Activated CD4-positive, alpha-beta T cell treated with anti-CD3 and anti-CD28 coated beads, Interleukin-2, Interleukin-4, amounts not matched to agents 100 ng/mL and 50 ng/mL, durations not matched to agents 16 hours and 8 hours (primary cell): ENCODE measurements at regions not wholly inside any gene's neighbourhood (a gene's known extent, or its start where the extent isn't known, plus 50 kb on each side); places are given as distances from the start of the nearest gene placed in this dataset.

ENCODE experiments used
- DNase-seq: peaks from one replicate; pipeline ENCODE4 v3.0.0-alpha.2; 2020; ENCODE audit warnings: low spot score

DNA sequence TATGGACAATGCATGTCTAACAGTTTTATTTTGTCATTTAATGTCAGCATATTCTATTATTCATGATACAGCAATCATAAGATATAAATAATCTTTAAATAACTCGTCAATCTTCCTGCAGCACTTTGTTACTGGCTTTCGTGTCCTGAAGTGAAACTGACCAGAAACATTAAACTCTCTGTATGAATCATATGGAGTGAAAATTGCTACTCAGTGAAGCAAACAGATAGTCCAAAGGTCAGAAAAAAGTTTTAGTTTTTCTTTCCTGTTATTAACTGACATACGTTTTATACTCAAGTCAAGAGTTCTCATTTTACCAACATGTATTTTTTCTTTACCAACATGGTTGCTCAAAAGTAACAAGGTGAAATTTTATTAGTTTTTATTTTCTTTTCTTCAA, 106.8 kb upstream of the GALNT5 start:
- DNase-seq: peak; percentile 2

DNA sequence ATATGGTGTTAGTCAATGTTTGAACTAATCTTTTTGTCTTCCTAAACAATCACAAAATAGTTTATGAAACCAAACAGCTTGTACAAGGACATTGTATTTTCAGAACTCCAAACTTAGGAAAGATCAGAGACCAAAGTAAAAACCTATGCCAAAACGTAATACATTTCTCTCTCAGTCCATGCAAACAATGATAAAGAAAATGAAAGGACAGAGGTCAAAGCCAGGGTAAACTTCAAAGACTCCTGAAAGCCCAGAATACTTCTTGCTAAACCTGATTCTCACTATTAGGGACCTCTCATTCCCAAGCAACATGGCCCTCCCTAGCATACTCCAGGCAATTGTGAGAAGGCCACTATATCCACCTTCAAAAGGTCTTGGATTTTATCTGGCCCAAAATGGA, 105.1 kb upstream of the GALNT5 start:
- DNase-seq: no peak

DNA sequence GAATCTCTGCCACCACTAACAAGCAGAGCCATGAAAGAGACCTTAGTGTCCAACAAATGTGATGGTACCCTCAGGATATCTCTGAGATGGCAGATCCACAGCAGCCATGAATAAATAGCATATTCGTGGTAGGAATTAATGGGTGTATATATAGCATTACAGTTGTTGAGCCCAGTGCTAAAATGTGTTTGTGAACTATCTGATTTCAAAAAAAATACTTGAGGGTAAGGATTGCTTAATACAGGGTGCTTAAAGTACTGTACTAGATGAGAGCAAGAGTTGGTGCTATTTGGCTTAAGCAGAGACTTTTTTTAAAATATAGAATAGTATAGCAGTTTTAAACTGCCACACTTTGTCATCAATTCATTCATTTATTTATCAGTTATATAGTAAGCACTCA, 101.5 kb upstream of the GALNT5 start:
- no peak for DNase-seq

DNA sequence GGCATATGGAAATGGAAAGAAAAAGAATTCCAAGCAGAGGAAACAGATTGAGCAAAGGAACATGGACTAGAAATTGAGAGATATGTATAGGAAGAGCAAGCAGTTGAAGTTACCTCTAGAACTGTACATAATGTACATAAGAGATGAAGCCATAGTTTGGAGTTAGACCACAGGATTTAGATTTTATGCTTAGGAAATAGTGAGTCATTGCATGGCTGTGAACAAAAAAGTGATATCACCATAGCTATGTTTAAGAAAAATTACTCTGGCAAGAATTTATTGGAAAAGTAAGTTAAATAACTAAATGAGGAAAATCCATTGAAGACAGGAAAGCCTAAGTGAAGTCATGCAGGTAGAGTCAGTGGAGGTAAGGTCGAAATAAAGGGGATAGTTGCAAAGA, 99.4 kb upstream of the GALNT5 start:
- no peak for DNase-seq

DNA sequence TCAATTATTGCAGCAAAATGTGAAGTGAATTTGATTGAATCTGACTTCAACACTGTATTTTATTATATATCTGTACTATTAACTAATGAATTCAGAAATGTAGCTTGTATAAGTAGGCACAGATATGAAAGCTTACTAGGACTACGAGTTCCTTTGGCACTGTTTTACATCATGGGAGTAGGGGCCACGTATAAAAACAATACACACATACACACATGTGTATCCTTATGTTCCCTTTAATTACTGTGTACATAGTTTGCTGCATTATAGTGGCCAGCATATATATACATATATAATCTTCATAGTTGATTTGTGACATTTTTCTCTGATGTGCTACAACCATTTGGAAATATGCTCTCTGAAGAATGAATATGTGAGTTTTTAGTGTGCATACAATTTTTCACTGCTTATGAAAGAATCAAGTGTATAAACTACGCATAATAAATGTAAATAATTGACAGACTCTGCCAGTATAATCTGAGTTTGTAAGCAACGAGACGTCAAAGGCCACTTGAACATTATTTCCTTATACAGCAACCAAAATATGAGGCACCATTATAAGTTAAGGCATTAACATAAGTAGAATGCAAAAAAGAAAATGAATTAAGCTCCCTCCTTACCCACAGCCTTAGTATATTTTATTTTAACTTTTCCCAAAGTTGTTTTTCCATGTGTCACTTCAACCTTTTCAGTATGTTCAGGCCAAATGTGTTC, 98.1 kb upstream of the GALNT5 start:
- DNase-seq: no peak

DNA sequence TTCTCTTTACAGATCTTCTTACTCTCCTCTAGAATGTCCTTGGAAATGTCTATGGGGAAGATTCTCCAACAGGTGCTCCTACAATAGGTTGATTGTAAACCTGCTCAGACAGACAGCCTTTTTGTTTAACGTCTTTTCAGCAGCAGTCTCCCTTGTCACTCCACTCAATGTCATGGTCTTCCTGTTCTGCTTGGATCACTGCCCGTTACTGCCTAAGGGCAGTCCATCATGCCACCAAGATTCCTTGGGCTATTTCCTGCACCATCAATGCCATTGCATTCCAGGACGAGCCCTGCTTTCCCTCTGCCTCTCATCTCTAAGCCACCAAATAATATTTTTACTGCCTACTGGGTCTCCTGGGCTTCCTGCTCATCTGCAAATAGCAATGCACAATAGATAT, 97.4 kb upstream of the GALNT5 start:
- DNase-seq: no peak

DNA sequence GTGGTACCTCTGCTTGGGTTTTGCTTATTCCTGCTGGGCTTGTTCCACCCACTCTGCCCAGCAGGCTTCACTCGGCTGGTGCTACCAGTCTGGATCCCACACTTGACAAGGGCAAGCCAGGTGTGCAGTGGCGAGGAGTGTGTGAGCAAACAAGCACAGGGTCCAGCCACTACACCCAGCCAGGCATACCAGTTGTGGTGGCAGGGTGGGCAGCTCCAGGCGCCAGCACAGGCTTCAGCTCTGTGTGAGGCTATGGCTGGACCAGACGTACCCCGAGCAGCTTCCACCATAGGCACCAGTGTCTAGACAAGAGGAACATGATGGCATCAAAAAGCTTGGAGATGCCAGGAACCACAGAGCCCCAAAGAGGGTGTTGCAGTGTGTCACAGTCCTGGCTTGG, 93.1 kb upstream of the GALNT5 start:
- no peak for DNase-seq

DNA sequence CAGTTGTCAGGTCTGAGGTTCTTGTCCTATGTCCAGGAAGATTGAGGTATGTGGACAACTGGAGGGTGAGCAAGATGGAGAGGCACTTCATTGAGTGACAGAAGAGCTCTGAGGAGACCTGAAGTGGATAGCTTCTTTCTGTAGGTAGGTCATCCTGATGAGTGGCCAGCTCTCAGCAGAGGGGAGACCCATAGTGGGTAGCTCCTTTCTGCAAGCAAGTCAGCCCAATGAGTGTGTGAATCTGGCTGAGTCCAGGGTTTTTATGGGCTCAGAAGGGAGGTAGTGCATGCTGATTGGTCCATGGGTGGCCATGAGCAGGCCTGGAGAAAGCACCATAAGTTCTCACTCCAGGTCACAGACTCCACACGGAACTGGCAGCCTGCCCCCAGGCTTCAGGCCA, 92.6 kb upstream of the GALNT5 start:
- DNase-seq: no peak

DNA sequence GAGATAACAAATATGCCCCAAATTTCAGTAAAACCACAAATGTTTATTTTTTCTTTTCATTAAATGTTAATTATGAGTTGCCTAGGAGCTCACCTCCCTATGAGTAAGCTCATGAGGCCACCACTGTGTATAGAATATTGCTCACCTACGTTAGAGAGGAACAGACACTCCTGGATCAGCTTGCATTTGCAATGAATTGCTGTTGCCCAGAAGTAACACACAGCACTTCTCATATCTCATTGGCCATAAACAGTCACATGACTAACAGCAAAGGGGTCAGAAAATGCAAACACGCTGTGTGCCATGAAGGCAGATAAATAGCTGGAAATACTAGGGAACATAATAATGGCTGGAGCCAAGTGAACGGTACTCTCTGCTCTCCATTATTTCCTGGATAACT, 89.0 kb upstream of the GALNT5 start:
- no peak for DNase-seq

DNA sequence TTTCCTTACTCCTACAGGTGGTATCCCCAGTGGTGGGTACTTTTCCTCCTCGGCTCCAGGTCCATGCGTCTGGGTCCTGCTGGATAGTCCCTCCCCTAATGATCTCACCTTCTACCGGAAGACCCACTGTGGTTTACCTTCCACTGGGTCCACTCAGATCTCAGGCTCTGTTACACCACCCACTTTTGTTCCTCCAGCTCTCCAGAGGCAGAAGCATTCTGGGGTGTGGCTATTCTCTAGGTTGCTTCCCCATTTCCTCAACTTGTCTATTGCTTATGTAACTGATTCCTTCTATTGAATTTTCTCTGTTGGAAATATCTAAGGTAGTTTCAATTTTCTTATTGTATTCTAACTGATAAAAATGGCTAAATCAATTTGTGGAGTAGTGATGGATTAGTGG, 87.6 kb upstream of the GALNT5 start:
- DNase-seq: no peak

DNA sequence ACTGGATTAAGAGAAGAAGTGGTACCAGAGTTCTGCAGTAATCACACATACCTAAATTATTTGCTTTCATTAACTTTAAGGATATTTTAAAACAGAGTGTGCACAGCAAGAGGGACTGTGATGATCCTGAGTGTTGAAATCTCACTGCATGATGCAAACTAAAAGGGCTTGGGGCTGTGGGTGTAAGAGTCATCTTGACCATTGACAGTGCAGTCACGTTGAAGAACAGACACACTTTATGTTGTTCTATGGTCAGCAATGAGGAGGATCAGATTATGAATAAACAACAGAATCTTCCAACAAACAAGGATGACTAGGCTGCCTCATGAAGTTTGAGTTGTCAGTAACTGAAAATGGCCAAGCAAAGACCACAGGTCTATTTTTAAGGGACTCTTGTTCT, 87.2 kb upstream of the GALNT5 start:
- DNase-seq: no peak

DNA sequence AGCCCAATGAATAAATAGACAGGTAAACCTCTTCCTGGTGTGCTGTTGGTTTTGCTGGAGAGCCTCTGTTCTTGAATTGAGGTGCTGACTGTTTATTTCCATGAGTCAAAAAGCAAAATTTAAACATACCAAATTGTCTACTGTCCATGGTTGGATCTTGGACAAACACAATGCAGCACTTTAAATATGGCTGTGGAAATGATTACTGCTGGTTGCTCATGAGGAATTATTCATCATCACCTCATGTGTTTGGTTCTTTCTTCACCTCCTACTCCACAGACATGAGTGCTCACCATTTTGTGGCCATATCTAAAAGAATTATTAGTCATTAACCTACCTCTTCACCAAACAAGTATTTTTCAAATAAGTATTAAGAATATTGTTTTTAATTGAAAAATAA, 85.3 kb upstream of the GALNT5 start:
- DNase-seq: no peak

DNA sequence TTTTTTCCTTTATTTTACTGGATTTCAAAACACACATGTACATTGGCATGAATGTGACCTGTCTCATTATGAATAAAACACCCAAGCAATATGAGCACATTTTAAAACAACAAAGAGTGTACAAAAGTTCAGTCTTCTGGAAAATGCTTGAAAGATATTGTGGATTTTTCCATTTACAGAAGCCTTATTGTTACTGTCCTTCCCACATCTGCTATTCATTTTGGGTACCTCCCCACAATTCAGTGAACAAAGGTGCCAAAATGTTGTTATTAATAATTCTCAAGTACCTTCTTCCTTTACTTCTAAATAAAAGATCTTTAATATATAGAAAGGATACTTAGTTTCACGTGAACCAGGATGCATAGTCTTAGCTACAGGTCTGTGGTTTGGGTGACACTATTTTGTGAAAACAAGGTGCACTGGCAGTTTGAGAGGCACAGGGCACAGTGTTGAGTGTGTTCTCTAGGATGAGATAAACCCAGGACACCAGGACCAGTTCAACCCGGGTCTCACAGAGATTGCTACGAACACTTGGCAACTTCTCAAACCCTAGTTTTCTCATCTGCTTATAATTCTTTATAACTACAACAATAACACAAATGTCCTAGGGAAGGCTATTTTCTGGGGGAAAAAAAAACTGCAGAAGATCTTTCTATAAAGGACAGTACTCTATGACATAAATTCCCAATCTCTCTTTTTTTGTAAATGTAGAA, 84.5 kb upstream of the GALNT5 start:
- no peak for DNase-seq

DNA sequence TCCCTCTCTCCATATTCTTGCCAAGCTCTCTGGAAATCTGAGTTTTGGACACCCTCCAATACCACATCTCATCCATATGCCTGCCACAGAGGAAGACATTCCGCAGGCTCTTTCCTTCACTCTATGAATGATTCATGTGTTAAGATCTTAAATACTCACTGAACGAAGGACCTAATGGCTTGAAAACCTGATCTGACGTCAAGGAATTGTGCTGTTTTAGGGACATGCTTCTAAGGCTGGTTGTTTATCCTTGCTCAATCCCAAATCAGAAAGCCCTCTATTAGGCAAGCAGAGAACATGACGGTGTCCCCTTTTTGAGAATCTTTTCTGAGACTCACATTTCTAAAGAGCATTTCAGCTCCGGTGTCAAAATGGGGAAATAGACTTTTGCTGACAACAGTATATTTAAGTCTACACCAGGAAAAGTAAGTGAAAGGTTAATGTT, 83.7 kb upstream of the GALNT5 start:
- DNase-seq: no peak

DNA sequence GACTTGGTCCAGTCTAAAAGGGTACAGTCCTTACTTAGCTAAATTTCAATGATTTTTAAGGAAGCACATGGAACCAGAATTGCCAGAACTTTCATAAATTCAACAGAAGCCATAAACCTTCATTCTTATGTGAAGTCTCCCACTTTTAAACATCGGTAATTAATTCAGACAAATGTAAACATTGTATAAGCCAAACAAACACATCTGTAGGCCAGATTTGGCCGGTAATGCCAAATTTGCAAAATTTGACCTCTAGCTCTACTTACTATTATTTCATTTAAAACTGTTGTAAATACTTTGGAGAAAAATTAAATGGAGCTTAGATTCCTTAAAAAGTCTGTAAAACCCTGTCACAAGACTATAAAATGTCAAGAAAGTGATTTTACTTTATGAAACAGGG, 83.2 kb upstream of the GALNT5 start:
- no peak for DNase-seq

DNA sequence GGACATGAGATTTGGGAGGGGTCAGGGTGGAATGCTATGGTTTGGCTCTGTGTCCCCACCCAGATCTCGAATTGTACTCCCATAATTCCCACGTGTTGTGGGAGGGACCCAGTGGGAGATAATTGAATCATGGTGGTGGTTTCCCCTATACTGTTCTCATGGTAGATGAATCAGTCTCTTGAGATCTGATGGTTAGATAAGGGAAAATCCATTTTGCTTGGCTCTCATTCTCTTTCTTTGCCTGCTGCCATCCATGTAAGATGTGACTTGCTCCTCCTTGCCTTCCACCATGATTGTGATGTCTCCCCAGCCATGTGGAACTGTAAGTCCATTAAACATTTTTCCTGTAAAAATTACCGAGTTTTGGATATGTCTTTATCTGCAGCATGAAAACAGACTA, 80.9 kb upstream of the GALNT5 start:
- no peak for DNase-seq

DNA sequence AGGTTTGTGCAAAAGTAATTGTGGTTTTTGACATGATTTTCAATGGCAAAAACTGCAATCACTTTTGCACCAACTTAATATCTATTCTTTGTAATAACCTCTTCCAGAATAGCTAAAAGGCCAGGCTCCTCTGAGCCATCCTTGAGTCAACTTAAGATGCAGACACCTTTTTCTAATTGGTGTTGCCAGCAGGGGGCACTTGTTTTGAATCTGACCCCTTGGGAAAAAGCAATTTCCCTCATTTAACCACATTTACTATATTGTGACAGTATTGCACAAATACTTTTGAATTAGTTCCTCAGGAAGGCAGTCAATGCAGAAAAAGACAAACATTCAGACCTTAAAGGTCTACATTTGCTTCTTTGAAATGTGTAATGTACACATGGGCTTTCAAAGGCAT, 78.6 kb upstream of the GALNT5 start:
- DNase-seq: no peak

DNA sequence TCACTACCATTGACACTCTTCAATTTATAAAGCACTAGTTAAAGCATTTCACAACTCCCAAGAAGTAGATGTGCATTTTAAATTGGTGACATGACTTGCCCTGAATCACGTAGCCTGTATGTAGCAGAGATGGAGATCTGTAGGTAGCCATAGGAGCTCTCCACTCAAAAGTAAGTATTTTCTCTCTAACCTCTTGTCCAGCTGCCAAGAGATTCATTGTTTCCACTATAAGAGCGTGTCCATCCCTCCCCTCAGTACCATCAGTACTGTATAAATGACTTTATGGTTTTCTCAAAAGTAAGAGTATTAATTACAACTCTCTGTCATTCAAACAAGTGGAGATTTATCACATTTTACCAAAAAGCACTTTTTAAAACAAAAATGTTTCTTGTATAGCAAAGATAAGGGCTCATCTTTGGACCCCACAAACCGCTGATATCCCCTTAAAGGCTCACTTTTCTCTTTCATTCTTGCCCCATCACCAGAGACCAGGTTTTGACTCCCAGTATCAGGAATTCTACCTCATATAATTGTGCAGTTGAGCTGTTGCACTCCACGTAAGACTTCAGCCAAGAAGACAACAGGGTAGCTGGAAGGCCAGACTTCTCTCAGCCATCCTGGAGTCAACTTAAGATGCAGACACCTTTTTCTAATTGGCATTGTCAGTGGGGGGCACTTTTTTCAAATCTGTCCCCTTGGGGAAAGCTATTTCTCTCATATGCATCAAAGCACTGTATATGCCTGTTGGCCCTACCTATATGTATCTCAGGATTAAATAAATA, 78.0 kb upstream of the GALNT5 start:
- no peak for DNase-seq

DNA sequence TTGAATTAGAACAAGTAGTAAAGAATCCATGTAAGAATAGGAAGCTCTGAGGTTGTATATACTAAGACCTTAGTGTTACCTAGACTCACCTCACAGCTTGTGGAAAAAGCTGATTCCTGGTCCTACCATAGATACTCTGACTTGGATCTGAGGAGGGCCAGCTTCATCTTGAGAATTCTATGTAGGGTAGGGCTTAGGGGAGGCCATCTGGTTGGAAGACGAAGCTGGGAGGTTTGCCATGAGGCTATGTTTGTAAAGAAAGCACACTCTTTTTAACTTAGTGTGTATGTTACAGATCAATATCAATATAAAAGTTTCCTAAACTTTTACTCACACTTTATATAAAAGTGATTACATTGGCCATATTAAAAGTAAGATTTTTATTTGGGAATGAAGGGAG, 77.1 kb upstream of the GALNT5 start:
- no peak for DNase-seq

DNA sequence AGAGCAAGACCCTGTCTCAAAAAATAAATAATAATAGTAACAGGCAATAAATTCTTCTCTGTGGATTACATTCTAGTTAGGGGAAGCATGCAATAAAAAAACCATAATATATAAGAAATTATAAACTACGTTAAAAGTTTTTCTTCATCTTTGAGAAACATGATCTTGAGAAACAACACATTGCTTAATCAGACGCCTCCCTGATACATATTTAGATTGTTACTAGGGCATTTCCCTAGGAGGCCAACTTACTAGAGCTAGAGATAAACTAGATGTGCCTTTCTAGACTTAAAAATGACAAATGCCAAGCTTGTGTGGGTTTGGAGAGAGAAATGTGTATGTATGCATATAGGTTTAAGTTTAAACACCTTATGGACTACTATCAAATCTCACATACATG, 76.3 kb upstream of the GALNT5 start:
- DNase-seq: no peak

DNA sequence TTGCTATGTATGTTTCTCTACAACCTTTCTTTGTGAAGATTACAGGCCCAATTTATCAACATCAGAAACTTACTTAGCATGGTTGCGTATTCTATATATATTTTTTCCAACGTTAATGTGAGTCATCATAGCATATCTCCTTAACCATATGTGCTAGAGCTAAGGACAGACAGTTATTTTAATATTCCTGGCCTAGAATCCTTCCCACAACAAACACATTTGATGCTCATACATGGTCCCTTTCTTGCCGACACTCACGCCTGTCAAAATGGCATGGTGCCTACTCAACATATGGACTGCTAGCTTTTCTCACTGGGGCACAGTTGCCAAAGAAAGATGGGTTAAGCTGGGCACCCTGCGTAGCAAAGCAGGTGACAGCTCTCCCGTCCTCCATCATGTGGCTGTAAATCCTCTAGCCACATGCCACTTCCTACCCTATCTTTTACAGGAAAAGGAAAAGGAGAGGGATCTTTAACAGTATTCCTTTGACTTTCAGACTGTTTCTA, 75.2 kb upstream of the GALNT5 start:
- DNase-seq: no peak

DNA sequence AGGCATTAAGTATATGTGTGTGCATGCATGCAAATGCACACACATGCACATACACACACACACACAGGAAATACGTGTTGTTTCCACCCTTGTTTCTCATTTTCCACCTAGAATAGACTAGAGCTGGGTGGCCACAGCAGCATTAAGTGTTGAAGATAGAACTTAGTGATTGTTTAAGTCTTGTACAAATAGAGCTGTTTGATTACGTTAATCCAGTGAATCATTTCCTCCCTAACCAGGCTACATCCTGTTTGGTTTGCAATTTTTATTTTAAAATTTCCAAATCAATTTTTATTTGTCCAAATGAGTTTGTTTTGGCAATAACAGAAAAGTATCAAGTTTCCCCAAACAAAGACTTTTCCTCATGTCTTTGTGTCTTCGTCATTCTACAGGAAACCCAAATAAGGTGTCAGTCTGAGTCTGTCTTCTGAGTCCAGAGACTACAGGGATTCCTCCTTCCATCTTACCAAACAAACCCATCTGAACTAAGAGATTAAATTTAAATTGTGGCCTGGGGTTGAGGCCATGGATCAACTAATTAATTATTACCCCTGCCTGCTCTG, 74.6 kb upstream of the GALNT5 start:
- no peak for DNase-seq
